ENCODE measurements at regions not wholly inside any gene's neighbourhood (a gene's known extent, or its start where the extent isn't known, plus 50 kb on each side); places are given as distances from the start of the nearest gene placed in this dataset.
"Not testable (repeated sequence)": the region's sequence is repeated elsewhere in the genome, so short reads cannot be mapped to it uniquely, and the experiment has no call there.

- TF ChIP-seq TAF1 (IDR thresholded peaks at IDR 0.05; ENCODE audit: borderline replicate concordance, low read depth, low read length) (no peak), POLR2A (IDR thresholded peaks at IDR 0.05; ENCODE audit: low read depth, low read length) (no peak)
- DNase-seq (ENCODE audit: insufficient read length): no peak
- no peak for FAIRE-seq
These were observed 242.7 kb upstream of the DDX18 start for GRCh38 chr2:117571590-117572349.

- TF ChIP-seq POLR2AphosphoS5 (IDR thresholded peaks at IDR 0.05; ENCODE audit: low read depth, low read length) (no peak), POLR2A (IDR thresholded peaks at IDR 0.05; ENCODE audit: low read depth, low read length) (no peak)
- DNase-seq (ENCODE audit: insufficient read length) (no peak), FAIRE-seq (no peak)
These were observed 227.2 kb upstream of the DDX18 start for GRCh38 chr2:117587310-117587709.

- DNase-seq (ENCODE audit: insufficient read length): no peak
- TF ChIP-seq POLR2AphosphoS5 (IDR thresholded peaks at IDR 0.05; ENCODE audit: low read depth, low read length) (no peak), TAF1 (IDR thresholded peaks at IDR 0.05; ENCODE audit: borderline replicate concordance, low read depth, low read length) (no peak), POLR2A (IDR thresholded peaks at IDR 0.05; ENCODE audit: low read depth, low read length) (no peak)
- FAIRE-seq: no peak
These were observed 211.4 kb upstream of the DDX18 start for GRCh38 chr2:117603060-117603459.

GRCh38 chr2:117603567-117603966 is 210.9 kb upstream of the DDX18 start:
- no peak for DNase-seq (ENCODE audit: insufficient read length)
- no peak for FAIRE-seq
- TF ChIP-seq POLR2AphosphoS5 (IDR thresholded peaks at IDR 0.05; ENCODE audit: low read depth, low read length): no peak
- TF ChIP-seq POLR2A (IDR thresholded peaks at IDR 0.05; ENCODE audit: low read depth, low read length): no peak
- no peak for TF ChIP-seq TAF1 (IDR thresholded peaks at IDR 0.05; ENCODE audit: borderline replicate concordance, low read depth, low read length)

GRCh38 chr2:117607202-117607601 is 207.3 kb upstream of the DDX18 start:
- FAIRE-seq (no peak), DNase-seq (ENCODE audit: insufficient read length) (no peak)
- TF ChIP-seq POLR2AphosphoS5 (IDR thresholded peaks at IDR 0.05; ENCODE audit: low read depth, low read length): no peak
- no peak for TF ChIP-seq TAF1 (IDR thresholded peaks at IDR 0.05; ENCODE audit: borderline replicate concordance, low read depth, low read length)
- no peak for TF ChIP-seq POLR2A (IDR thresholded peaks at IDR 0.05; ENCODE audit: low read depth, low read length)

GRCh38 chr2:117613101-117613500 is 201.4 kb upstream of the DDX18 start:
- TF ChIP-seq POLR2AphosphoS5 (IDR thresholded peaks at IDR 0.05; ENCODE audit: low read depth, low read length) (no peak), POLR2A (IDR thresholded peaks at IDR 0.05; ENCODE audit: low read depth, low read length) (no peak), TAF1 (IDR thresholded peaks at IDR 0.05; ENCODE audit: borderline replicate concordance, low read depth, low read length) (no peak)
- DNase-seq (ENCODE audit: insufficient read length) (no peak), FAIRE-seq (no peak)

GRCh38 chr2:117614296-117614695 is 200.2 kb upstream of the DDX18 start:
- TF ChIP-seq TAF1 (IDR thresholded peaks at IDR 0.05; ENCODE audit: borderline replicate concordance, low read depth, low read length) (no peak), POLR2AphosphoS5 (IDR thresholded peaks at IDR 0.05; ENCODE audit: low read depth, low read length) (no peak)
- DNase-seq (ENCODE audit: insufficient read length): no peak
- FAIRE-seq: no peak

GRCh38 chr2:117614823-117615534 is 199.5 kb upstream of the DDX18 start:
- no peak for TF ChIP-seq POLR2AphosphoS5 (IDR thresholded peaks at IDR 0.05; ENCODE audit: low read depth, low read length)
- TF ChIP-seq POLR2A (IDR thresholded peaks at IDR 0.05; ENCODE audit: low read depth, low read length): no peak
- TF ChIP-seq TAF1 (IDR thresholded peaks at IDR 0.05; ENCODE audit: borderline replicate concordance, low read depth, low read length): no peak
- DNase-seq (ENCODE audit: insufficient read length) (no peak), FAIRE-seq (no peak)

- FAIRE-seq (no peak), DNase-seq (ENCODE audit: insufficient read length) (no peak)
- no peak for TF ChIP-seq TAF1 (IDR thresholded peaks at IDR 0.05; ENCODE audit: borderline replicate concordance, low read depth, low read length)
- no peak for TF ChIP-seq POLR2AphosphoS5 (IDR thresholded peaks at IDR 0.05; ENCODE audit: low read depth, low read length)
- TF ChIP-seq POLR2A (IDR thresholded peaks at IDR 0.05; ENCODE audit: low read depth, low read length): no peak
These were observed 195.9 kb upstream of the DDX18 start for GRCh38 chr2:117618607-117619006.

- no peak for TF ChIP-seq TAF1 (IDR thresholded peaks at IDR 0.05; ENCODE audit: borderline replicate concordance, low read depth, low read length)
- no peak for TF ChIP-seq POLR2A (IDR thresholded peaks at IDR 0.05; ENCODE audit: low read depth, low read length)
- TF ChIP-seq POLR2AphosphoS5 (IDR thresholded peaks at IDR 0.05; ENCODE audit: low read depth, low read length): no peak
- DNase-seq (ENCODE audit: insufficient read length) (no peak), FAIRE-seq (no peak)
These were observed 193.2 kb upstream of the DDX18 start for GRCh38 chr2:117621326-117621725.

GRCh38 chr2:117623175-117623574 is 191.3 kb upstream of the DDX18 start:
- DNase-seq (ENCODE audit: insufficient read length); FAIRE-seq: not testable (repeated sequence)

GRCh38 chr2:117631152-117631945 is 183.1 kb upstream of the DDX18 start:
- TF ChIP-seq POLR2A (IDR thresholded peaks at IDR 0.05; ENCODE audit: low read depth, low read length) (no peak), POLR2AphosphoS5 (IDR thresholded peaks at IDR 0.05; ENCODE audit: low read depth, low read length) (no peak), TAF1 (IDR thresholded peaks at IDR 0.05; ENCODE audit: borderline replicate concordance, low read depth, low read length) (no peak)
- DNase-seq (ENCODE audit: insufficient read length) (no peak), FAIRE-seq (no peak)
